Left colon (tissue), 2 donors: ENCODE measurements at regions not wholly inside any gene's neighbourhood (a gene's known extent, or its start where the extent isn't known, plus 50 kb on each side); places are given as distances from the start of the nearest gene placed in this dataset.
"Not testable (repeated sequence)": the region's sequence is repeated elsewhere in the genome, so short reads cannot be mapped to it uniquely, and the experiment has no call there.

Experiments used
- ATAC-seq: fragments of 200-7000 bp; cut with Tn5 transposase; one replicate; pipeline ENCODE4 v1.9.1; 2020; ENCODE audit warnings: mild to moderate bottlenecking, moderate library complexity
- DNase-seq, 2 donors: peaks; one replicate each; pipeline ENCODE4 v3.0.0-alpha.2; 2020
- intact Hi-C, 2 donors: fragments of 100-400 bp; cut with DNase I in 1 of 2; cut with micrococcal nuclease in 1 of 2; formaldehyde crosslinking; loops; one replicate each; pipeline versions ENCODE4 v1.11.2 to v1.14.0; 2022; cut with DNase I, micrococcal nuclease
- donor health status: DM: no; HTN: no; CAD: no.
- donor health status: DM: yes; HTN: yes; CAD: no.

- no peak for ATAC-seq
- intact Hi-C loops, result no loop called here
- DNase-seq, result no peak
These were observed 50.4 kb upstream of the CACUL1 start for GRCh38 chr10:118805146-118805545.

DNA sequence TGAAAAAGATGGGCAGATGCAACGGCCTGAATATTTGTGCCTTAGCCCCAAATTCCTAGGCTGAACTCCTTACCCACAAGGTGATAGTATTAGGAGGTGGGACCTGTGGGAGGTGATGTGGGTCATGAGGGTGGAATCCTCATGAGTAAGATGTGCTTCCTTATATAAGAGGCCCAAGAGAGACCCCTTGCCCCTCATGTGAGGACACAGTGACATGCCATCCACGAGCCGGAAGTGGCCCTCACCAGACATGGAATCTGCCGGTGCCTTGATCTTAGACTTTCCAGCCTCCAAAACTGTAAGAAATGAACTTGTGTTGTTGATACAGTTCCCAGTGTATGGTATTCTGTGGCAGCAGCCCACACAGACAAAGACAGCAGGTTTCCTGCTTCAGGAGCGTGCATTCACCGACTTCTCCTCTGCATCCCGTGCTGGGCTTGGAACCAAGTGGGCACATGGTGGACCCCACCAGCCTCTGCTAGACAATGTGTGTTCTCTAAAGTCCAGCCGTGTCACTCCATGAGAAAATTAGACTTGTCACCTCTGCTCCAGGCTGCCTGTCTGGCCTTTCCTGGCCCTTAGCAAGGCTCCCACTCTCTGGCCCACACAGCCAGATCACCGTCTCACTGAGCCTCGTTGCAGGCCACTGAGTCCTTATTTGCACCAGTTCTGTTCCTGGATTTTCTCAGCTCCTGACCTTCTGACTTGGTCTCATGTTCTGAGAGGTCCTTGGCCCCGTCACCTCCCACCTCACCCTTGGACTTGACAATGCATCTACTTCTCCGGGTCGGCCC is 52.9 kb upstream of the CACUL1 start:
- ATAC-seq, result no peak
- intact Hi-C loops, result no loop called here
- no peak for DNase-seq

- ATAC-seq (no peak), DNase-seq (no peak)
- intact Hi-C loops, result no loop called here
These were observed 54.0 kb upstream of the CACUL1 start for GRCh38 chr10:118808601-118809356.

DNA sequence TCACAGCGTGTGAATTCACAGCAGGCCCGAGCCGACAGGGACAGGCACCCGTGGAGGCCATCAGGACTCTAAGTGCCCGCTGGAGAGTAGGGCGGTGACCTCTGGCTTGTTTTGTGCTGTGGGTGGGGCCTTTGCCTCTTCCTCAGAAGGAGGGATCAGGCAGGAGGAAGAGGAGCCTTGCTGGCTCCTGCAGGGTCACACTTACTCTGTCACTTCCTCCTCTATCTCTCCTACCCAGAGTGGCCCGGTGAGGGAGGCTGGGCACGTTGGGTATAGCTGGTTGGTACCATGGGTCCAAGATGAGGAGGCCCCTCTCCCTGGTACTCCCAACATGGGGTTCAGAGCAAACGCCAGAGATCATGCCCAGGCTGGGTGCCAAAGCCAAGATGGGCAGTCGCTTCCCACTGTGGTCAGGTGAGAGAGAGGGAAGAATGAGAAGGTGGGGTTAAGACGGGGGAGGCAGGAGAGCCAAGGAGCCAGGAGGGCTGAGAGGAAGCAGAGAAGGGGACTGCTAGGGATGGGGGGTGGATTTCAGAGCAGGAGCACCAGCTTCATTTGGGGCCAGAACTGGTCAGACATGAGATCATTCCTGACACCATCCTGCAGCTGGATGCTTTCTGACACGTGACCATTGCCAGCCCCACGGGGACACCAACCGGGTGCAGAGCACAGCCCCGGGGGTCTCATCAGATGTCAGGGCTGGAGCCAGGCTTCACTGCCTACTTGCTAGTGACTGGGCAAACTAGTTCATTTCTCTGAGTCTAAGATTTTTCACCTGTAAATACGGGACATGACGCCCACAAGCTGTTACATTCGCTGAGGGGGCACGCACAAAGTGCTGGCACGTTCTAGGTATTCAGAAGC is 54.8 kb upstream of the CACUL1 start:
- intact Hi-C loops, result no loop called here
- DNase-seq (no peak), ATAC-seq (no peak)

DNA sequence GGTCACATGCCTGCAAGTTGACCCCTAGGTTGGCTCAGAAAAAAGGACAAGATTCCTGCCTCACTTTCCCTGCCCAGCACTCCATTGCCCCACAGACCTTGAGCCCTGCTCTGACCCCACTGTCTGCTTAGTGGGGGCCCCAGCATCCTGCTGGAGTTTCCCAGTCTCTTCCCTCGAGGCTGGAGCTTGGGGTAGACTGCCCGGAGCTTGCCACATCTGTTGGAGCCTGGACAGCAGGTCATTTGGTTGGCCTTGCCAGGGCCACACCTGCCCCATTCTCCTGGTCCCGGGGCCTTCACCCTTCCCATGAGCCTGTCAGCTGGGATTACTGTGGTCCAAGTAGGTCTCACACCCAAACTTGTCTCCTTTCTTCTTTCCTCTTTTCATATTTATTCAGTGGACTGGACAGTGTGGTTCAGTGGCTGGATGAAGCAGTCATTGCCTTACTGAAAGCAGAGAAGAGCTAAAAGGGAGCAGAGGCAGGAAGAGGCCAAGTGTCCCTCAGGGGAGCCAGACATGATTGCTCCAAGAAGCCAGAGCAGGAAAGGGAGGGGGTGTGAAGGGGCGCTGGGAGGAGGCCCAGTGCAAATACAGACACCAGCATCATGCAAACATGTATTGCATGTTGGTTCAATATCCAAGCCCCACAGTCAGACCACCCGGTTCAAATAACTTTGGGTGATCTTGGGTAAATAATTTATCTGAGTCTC is 56.2 kb upstream of the CACUL1 start:
- no peak for ATAC-seq
- intact Hi-C loops, result no loop called here

DNA sequence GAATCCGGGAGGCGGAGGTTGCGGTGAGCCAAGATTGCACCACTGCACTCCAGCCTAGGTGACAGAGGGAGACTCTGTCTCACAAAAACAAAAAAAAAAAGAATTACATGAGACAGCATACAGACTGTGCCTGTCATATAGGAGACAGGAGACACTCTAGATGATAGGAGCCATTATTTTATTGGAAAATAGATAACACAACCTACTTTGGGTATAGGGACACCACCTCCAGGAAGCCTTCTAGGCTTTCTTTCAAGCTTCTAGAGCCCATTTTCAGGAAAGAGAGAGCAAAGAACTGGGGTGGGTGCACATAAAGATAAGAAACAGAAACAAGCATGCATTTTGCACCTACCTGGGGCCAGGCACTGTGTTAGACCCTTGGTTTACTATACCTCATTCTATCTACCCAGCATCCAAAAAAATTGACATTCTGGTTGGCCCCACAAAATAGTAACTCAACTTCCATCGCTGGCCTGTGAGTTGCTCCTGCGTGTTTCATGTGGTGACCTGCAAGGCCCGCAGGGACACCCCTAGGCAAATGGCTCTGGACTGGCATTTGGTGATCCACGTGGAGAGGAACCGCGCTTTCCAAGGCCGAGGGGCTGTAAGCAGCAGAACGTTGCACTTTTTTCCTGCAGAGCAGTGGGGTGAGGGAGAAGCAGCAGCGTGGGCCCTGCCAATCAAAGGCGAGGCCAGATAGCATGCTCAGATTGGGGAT is 57.1 kb upstream of the CACUL1 start:
- DNase-seq, result no peak
- no peak for ATAC-seq
- intact Hi-C loops, result no loop called here

More for the DNA sequence above, 56.2 kb upstream of the CACUL1 start:
- DNase-seq, result no peak

DNA sequence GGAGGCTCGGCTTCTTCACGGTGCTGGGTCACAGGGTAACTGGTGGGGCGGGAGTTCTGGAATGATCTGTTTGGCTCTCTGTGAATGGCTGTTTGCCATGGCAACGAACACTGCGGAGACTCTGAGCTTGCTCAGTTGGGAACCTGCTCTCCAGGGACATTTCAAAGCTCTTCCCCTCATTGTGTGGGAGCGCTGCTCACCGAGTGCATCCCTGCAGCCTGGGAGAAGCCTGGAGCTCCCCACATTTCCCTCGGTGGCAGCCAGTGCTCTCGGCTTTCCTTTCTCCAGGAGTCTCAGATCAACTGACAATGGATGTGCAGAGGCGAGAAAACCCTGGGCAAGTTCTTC is 57.6 kb upstream of the CACUL1 start:
- DNase-seq, result no peak
- intact Hi-C loops, result no loop called here
- no peak for ATAC-seq

GRCh38 chr10:118813001-118813400 is 58.2 kb upstream of the CACUL1 start:
- intact Hi-C loops, ATAC-seq, DNase-seq: not testable (repeated sequence)

GRCh38 chr10:118816471-118817168 is 61.9 kb upstream of the CACUL1 start:
- no peak for ATAC-seq
- intact Hi-C loops, result no loop called here
- no peak for DNase-seq

DNA sequence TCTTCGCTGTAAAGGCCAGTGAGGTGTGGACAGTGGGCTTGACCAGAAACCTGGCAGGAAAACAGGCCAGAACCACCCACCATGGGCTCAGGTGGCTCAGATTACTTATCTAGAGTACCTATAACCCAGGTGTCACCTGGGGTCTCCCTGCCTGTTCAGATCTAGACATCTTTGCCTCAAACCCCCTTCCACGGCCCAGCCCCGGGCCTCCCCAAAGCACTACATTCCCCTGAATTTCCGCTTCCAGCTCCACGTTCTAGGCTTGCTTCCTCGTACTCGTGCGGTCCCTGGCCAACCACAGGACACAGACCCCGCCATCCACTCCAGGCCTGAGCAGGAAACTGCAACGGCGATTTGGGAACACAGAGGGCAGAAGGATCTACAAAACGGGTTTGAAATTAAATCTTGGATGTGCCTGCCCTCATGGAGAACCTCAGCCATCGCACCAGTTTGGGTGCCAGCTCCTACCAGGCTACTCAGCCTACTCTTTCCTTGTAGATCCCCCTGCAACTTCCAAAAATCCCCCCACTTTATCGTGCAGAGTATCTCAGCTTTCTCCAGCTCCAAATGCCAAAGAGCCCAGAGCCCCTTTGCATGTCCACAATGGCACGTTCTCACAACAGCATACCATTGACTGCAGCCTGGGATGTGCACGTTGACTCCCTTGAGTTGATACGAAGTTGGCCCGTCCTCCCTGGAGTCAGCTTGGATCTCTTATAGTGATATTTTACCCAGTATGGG is 62.7 kb upstream of the CACUL1 start:
- ATAC-seq (no peak), DNase-seq (no peak)
- intact Hi-C loops, result no loop called here

DNA sequence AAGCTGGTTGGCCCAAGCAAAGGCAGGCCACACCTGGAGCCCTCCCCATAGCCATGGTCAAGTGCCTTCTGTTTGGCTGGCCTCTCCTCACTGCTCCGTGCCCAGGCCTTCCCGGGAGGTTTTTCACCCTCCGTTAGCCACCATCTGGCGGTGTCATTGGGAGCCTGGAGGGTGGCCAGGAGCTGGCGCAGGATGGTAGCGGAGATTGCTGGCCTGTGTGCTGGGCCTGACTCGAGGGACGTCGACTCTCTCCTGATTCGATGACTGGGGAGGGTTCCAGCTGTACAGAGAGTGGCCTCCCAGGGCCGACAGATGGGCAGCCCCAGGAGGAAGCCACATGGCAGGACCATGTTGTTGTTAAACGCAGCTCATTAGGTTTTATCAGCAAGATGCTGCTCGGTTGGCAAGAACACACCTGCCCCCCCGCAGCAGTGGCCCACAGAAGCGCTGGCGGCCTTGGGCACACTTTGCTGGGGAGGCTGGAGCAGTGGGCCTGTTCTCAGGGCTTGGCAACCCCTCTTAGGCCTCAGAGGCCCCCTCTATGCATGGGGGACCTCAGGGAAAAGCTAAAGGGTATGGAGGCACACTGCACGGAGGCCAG is 64.0 kb upstream of the CACUL1 start:
- DNase-seq (no peak), ATAC-seq (peak; percentile 39)
- intact Hi-C loops, result no loop called here

DNA sequence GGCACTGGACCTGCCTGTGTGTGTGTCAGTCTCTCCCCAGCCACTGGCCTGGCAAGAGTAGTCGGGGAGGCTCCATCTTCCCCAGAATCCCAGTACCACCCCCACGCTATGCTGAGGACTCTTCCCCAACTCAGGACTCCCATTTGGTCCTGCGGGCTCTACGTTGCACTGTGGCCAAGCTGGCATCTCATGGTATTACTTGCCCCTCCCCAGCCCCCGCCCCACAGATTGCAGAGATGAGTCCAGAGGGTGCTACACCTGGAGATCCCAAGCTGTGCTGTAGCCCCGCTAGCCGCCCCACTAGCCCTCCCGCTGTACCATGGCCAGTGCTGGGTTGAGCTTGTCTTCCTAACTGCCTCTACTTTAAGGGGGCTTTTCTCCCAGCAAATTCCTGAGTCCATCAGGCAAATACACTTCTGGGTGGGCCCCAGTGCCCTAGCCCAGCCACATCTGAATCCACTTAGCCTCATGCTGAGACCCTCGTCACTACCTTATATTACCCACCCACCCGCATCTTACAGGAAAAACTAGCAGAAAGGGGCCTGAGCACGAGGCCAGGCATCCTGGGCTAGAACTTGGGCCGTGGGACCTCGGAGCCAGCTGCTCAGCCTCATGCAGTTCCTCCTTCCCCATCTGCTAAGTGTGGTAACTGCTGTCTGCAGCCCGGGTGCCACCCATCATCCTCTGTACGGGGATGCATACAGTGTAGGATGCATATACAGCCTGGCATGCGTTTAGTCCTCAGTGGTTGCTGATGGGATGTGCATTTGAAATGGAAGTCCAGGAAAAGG is 65.8 kb upstream of the CACUL1 start:
- intact Hi-C loops, result no loop called here
- DNase-seq, result no peak
- no peak for ATAC-seq

- ATAC-seq, result no peak
- DNase-seq, result no peak
- intact Hi-C loops, result no loop called here
These were observed 68.6 kb upstream of the CACUL1 start for GRCh38 chr10:118823256-118823907.

GRCh38 chr10:118827053-118827452 is 72.3 kb upstream of the CACUL1 start:
- intact Hi-C loops, result no loop called here
- ATAC-seq, result no peak
- DNase-seq, result no peak

DNA sequence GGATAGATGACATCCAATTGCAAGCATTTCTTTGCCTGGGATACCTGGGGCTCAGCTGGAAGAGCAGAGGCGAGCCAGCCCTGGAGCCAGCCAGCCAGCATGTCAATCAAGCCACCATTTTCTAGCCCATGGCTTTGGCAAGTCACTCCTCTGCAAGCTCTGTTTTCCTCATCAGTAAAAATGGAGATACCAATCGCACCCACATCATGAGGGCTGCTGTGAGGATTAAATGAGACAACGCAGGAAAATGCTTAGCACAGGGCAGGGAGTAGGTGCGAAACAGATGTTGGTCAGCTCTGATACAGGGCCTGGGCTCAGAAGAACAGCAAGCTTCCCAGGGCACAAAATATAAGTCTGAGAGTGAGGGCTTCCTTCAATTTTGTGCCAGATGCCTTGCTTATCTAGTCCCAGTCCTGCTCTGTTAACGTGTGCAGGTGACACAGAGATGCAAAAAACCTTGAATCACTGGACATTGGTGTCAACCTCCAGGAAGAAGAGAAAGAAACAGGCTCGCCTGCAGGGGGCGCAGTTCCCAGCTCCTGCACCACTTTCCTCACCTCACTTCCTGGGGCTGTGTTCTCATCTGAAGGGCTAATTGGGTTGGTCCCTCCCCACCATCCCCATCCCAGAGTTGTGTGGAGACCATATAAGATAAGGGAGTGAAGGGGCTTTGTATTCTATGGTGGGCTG is 72.8 kb upstream of the CACUL1 start:
- intact Hi-C loops, result no loop called here
- ATAC-seq, result no peak

More for the DNA sequence above, 72.8 kb upstream of the CACUL1 start:
- no peak for DNase-seq
